NCI-H1092 treated with DMSO at 0.1 percent for 48 hours (cell line): ENCODE measurements at regions not wholly inside any gene's neighbourhood (a gene's known extent, or its start where the extent isn't known, plus 50 kb on each side); places are given as distances from the start of the nearest gene placed in this dataset.
"Not testable (repeated sequence)": the region's sequence is repeated elsewhere in the genome, so short reads cannot be mapped to it uniquely, and the experiment has no call there.

Experiments used
- DNase-seq: peaks from one replicate; lab custom pipeline; 2025; lab: John Stamatoyannopoulos, UW

DNA sequence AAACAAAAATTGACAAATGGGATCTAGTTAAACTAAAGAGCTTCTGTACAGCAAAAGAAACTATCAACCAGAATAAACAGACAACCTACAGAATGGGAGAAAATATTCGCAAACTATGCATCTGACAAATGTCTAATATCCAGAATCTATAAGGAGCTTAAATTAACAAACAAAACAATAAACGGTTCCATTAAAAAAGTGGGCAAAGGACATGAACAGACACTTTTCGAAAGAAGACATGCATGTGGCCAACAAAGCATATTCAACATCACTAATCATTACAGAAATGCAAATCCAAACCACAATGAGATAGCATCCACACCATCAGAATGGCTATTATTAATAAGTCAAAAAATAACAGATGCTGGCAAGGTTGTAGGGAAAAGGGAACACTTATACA, 50.5 kb upstream of the MED13L start:
- not testable (repeated sequence) for DNase-seq

DNA sequence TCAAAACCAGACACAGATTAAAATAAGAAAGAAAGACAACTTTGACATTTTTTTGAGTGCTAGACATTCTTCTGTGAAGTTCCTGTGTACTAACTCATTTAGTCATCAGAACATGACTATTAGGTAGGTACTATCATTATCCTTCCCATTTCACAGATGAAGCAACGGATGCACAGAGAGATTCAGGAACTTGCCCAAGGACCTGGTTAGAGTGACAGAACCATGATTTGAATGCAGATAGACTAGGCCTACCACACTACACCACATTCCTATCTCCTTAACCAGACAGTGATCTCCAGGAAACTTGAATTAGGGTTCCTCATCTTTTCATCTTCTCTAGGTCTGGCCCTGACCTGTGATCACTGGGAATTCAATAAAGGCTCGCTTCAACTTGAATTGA, 54.4 kb upstream of the MED13L start:
- DNase-seq: no peak

DNA sequence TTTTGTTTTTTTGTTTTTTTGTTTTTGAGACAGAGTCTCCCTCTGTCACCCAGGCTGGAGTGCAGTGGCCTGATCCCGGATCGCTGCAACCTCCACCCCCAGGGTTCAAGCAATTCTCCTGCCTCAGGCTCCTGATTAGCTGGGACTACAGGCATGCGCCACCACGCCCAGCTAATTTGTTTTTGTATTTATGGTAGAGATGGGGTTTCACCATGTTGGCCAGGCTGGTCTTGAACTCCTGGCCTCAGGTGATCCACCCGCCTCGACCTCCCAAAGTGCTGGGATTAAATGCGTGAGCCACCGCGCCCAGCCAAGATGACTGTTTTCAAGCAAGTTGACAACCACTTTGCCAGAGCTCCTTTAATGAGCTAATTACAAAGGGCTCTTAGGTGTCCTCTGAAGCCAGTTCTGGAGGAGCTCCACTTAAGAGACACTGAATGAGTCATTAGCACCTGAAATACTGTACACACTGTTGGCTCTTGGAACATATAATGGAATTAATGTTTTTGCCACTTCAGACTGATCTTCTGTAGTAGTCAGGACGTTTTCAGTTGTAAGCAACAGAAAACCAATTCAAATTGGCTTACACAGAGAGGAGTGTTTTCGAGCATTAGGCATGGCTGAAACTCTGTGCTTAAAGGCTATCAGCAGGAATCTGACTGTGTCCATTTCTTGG, 55.4 kb upstream of the MED13L start:
- DNase-seq: no peak

DNA sequence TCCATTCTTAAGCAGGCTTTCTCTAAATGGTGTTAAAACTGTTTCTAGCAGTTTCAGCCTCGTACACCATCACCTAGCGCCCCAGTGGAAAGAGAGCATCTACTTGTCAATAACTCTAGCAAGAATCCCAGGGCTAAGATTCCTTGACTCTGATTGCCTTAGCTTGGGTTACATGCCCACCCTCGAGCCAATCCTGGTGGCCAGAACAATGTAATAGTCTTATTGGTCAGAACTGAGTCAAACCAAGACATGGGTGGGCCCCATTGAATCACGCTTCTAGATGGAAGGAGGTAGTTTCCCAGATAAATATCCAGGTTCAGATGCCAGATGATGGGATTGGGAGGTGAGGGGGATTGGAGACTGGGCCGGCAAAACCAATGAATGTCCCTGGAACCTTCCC, 55.9 kb upstream of the MED13L start:
- no peak for DNase-seq

DNA sequence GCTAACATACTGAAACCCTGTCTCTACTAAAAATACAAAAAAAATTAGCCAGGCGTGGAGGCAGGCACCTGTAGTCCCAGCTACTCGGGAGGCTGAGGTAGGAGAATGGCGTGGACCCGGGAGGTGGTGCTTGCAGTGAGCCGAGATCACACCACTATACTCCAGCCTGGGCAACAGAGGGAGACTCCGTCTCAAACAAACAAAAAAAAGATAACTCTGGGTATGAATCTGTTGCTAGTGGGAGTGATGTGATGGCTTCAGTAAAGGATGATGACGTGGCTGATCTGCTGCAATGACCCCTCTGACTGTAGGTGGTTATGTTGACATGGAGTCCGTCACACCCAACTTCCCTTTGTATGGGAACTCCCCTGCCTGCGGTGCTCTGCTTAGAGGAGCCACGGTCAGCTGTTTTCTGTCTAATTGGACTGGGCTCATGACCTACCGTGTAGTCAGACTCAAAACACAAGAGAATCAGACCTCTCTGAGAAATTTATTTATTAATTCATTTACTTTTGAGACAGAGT, 59.1 kb upstream of the MED13L start:
- DNase-seq: no peak

DNA sequence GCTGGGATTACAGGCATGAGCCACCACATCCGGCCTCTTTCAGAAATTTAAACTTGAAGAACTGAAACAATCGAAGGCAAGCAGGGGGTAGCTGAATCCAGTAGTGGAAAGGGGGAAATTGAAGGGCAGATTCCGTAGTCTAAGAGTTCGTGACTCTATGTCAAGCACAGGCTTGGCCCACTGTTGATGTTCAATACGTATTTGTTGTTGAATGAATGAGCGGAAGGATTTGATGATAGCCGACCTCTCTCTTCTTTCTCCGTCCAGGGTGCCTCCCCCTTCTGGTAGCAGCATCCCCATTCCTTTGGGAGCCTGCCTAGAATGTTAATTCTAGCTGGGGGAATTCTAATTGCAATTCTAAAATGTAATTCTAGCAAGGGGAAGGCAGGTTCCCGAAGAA, 59.8 kb upstream of the MED13L start:
- no peak for DNase-seq

DNA sequence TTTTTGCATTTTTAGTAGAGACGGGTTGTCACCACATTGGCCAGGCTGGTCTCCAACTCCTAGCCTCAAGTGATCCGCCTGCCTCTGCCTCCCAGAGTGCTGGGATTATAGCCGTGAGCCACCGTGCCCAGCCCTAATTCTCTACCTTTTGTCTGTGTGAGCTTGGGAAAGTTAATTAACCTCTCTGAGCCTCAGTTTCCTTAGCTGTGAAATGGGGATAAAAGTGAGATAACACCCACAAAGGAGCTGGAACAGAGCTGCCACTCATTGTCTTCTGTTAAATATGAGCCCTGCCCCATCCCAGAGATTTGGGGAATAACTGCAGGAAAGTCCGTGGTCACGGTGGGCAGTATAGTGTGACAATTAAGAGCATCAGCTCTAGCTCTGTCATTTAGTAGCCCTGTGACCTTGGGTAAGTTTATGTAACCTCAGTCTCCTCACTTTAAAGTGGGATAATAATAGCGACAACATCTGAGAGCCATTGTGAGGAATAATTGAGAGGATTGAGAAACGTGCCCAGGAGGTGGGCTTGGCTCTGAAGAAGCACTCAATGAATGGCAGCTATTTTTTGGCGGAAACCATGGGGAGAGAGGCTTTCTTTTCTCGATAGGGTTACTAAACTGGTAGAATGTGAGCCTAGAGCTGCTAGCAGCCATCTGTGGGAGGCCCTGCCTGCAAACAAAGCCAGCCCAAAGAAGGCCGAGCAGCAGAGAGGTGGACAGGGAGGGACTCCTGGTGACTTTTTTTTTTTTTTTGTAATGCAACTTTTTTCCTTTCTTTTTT, 60.8 kb upstream of the MED13L start:
- DNase-seq: no peak

DNA sequence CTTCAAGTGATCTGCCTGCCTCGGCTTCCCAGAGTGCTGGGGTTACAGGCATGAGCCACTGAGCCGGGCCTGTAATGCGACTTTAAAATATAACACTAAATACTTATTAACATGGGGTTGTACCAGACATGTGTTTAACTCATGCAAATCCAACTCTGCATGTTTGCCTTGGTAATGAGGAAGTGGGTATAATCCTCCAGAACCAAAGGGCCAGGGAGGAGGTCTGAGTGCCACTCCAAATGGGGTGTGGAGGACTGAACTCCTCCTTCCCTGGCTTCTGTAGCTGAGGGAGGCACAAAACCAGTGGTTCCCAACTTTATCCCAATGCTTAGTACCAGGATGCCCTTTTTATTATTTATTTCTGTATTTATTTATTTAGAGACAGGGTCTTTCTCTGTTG, 61.6 kb upstream of the MED13L start:
- DNase-seq: no peak

DNA sequence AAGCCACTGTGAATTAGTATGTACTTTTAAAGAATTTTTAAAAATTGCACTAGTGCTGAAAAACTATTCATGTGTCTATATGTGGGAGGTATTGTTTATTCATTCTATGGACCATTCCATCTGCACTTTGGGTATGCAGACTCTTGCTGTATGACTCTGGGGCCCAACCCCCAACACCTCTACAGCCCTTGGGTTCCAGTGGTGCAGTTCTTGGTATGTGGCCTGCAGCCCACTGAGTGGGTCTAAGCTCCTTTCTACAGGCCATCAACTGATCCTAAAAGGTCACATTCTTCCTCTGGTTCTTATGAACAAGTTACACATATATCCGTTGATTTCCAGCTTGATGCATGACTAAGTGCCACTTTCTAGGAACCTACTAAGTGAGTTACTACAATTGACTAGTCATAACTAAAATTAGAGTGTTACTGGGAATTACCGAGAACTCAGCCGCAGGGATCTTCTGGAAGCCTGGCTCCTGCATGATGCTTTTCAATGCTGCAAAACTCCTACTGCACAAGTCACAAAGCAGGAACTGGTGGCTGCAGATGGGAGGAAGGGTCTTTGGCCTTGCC, 62.4 kb upstream of the MED13L start:
- DNase-seq: no peak

DNA sequence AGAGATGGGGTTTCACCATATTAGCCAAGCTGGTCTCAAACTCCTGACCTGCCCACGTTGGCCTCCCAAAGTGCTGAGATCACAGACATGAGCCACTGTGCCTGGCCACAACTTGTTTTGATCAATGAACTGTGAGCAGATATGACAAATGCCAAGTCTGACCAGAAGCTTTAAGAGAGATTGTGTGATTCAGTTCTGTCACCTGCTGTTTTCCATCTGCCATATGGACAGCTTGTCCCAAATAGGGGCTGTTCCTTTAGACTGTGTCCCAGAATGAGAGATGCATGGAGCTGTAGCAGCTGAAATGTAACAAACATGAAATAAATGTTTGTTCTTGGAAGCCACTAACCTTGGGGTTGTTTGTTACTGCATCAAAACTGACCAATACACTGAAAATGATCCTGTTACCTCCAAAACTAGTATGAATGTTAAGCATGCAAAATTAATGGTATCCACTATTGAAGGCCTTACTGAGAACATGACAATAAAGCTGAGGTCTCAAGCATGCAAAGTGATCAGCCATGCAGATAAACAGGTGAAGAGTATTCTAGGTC, 65.9 kb upstream of the MED13L start:
- DNase-seq: no peak

DNA sequence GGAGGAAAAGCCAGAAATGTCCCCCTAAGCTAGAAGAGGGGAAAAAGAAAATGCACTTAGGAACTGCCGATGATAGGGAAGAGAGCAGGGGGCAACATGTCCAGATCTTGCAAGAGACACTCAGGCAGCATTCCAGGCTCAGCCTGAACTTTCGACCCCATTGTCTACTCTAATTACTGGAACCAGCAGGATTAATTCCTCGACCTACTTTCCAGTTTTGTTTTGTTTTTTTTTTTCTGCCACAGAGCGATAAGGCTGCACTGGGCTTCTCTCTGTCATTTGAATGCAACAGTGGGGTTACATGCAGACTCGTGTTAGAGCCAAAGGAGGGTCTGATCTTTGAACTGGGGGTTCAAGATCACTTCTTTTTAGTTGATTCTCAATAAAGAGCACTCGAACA, 68.7 kb upstream of the MED13L start:
- DNase-seq: no peak

DNA sequence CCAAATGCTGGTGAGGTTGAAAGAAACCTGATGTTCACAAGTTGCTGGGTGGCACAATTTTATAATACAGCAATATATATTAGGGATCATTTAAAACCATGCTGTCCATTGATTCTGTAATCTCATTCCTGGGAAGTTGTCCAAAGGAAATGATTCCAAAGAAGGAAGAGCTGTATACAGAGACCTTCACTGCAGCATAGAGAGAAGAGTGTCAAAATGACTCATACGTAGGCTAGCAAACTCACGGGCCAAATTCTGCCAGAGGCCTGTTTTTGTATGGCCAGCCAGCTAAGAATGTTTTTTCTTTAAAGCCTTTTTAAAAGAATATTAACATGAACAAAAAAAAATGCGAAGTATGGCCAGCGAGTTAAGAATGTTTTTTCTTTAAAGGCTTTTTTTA, 69.2 kb upstream of the MED13L start:
- no peak for DNase-seq

DNA sequence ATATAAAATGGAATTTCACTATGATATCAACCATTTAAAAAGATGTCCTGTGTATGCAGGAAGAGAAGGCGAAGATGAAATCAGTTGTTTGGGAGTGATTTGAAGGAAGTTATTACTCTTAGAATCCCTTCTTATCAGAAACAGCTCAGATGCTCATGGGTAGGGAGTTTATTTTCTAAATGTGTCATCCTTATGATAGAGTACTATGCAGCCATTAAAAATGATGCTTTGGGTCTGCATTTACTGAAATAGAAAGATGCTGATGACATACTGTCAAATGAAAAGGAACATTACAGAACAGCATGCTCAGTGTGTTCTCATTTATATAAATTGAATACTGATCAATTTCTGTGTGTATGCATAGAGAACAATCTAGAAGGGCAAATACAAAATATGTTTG, 69.8 kb upstream of the MED13L start:
- DNase-seq: no peak

DNA sequence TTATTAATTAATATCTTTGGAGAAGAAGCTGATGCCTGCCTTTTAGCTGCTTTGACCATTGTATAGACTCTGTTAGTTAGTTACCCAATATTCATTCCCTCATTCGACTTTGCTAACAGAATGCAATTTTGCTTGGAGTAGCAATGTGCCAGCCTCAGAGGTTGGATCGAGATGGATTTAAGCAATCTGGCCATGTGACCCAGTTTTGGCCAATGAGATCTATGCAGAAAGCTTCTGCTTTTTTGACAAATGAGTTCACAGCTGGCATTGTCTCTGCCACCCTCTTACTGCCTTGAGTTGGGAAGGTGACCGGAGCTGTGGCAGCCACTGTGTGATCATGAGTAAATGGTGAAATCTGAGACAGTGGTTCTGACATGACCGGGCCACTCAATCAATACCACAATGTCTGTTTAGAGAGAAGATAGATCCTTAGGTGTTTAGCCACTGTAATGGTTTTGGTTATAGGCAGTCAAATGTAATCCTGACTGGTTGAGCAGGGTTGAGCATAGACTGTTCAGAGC, 74.9 kb upstream of the MED13L start:
- DNase-seq: no peak

DNA sequence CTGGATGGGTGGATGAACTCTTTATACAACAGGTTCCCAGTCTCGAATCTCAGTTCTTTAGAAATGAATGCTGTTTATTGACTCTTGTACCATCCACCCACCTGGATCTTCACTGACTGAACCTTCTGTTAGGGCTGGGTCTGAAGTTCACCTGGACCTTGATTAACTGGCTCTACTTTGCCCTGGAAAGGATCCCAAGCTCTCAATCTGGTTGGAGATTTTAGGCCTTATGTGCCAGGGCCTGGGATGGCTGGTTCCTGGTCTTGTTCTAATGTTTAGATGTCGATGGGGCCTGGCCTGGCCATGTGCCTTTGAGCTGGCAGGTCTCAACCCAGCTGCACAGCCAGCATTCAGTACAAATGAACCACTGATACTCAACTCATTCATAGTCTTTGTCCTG, 76.5 kb upstream of the MED13L start:
- DNase-seq: no peak

DNA sequence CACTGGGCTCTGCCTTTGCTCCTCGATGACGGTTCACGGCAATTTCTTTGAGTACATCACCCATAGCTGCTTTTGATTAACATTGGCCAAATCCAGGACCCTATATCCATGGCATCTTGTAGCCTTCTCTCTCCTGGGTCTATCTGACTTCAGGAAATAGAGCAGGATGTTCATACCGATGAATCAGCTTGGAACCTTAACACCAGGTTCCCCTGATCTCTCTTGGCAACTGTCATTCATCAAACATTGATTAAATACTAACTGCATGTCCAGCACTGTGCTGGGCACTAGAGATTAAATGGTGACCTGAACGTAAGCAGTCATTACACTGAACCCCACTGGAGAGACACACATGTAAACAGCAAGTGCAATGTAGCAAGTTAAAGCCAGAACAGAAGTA, 77.0 kb upstream of the MED13L start:
- no peak for DNase-seq

DNA sequence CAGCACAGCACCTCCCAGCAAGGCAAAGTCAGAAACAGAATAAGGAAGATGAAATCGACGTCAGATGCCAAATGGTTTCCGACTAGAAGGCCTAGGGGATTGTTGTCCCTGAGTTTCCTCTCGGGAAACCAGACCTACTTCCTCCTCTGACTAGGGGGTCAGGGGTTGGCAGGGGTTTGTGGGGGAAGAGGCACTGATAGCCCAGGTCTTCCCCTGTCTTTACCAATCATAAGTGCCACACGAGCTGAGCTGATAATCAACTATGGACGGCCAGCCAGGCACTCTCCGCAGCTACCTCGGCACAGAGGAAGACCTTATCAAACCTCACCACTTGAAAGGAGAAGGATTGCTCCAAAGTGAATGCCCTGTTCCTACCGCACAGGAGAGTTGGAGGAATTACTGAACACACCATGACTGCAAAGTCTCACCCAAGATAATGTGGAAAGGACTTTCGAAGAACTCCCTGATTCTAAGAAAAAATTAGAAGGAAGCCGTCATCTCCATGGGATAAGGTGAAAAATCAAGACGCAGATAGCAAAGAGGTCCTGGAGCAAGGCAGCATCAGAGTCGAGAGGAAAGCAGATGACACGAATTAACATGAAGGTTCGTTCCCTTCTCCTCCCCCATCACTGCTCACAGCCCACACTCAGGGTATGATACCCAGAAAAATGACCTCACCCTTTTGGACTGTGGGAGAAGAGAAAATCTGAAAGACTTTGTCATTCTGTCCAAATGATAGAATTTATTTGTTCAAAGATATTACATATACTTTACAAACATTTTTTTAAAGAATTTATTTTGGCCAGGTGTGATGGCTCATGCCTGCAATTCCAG, 77.7 kb upstream of the MED13L start:
- DNase-seq: no peak

DNA sequence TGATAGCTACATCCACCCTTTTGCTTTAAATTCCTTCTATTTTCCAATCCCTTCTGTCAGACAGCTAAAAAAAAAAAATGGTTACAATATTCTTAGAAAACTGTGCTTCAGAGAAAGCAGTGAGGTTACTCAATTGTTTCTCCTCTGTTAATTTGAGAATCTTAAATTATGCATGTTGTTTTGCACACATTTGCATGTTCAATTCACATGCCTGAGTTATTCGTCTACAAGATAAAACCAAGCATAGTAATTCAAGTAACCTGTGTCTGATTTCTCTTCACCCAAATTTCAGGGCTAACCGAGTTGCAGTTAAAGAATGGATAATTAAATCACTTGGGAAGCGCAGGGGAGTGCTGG, 81.0 kb upstream of the MED13L start:
- DNase-seq: no peak

DNA sequence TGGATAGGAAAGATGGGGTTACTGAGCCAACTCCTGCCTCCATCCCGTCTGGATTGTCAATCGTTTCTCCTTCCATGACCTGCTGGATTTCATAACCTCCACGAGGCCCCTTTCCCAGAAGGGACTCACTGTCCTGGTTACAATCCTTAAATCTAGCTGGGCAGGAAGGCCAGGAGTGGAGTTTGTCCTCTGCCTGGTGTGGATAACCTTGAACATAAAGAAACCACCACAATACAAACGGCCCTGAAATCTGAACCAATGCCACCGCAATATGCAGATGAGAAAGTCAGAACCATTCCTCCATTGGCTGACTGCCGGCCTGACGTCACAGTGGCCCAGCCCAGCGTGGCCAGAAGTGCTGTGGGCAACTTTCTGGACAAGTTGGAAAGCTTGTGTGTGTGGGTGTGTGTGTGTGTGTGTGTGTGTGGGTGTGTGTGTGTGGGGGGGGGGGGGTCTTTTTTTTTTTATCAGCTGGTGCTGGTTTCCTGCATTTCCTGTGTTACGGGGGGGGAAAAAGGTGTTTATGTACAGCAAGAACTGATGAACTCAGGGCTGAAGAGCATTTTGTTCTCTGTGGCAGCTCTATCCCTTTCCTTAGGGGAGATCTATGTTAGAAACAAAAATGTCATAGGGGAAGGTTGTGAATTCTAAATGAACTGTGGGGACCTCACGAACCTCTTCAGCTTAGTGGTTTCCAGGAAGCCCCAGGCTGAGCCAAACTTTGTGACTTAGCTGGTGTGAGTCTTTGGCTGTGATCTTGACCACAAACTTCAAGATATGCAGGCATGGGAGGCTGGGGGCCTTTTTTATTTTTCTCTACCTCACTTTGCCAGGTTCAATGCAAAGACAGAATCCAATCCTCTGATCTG, 81.6 kb upstream of the MED13L start:
- peak; percentile 66 for DNase-seq

DNA sequence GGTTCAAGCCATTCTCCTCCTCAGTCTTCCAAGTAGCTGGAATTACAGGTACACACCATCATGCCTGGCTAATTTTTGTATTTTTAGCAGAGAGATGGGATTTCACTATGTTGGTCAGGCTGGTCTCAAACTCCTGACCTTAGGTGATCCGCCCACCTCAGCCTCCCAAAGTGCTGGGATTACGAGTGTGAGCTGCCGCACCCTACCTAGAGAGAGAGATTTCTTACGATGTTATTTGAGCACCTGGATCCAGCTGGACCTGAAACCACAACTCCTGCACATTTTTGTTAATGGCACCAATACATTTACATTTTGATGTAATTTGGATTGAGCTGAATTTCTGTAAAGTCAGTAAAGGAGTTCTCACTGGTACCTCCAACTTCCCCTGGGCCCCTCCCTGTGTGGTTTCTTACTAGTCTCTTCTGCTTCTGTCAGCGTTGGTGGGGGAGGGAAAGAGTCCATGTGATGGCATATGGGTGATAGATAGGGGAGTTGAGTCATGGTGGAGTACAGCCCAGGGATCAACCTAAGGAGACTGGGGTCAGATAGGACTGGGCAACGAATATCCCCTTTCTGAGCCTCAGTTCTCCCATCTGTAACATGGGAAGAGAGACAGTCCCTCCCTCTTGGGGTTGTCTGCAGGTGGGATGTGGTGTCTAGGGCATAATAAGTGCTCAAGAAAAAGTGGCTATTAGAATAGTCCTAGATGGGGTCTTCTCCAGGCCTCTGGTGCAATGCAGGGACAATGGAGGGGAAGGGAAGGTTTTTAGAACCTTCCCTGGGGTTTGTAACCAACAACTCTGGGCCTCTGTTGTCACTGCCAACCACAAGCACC, 83.3 kb upstream of the MED13L start:
- DNase-seq: no peak
